ENCODE measurements at regions not wholly inside any gene's neighbourhood (a gene's known extent, or its start where the extent isn't known, plus 50 kb on each side); places are given as distances from the start of the nearest gene placed in this dataset.

- TF ChIP-seq CTCF (IDR thresholded peaks at IDR 0.05) (no peak), POLR2A (IDR thresholded peaks at IDR 0.05) (no peak)
Measured at GRCh38 chr12:115401761-115402160, 717.8 kb upstream of the TBX3 start.
